Fibroblast of lung (primary cell): ENCODE measurements at regions not wholly inside any gene's neighbourhood (a gene's known extent, or its start where the extent isn't known, plus 50 kb on each side); places are given as distances from the start of the nearest gene placed in this dataset.

Source experiments
- EZH2 ChIP-seq: IDR thresholded peaks from 2 replicates; pipeline ENCODE4 v1.5.1; 2012; ENCODE audit warnings: low read length, control low read depth, mild to moderate bottlenecking; ENCODE audit errors: missing control alignments
- TF ChIP-seq, protein P1 (sequence below), 2 donors: IDR thresholded peaks in 1 of 2; conservative IDR thresholded peaks in 1 of 2; 1 replicate in 1 of 2; 2 replicates in 1 of 2; pipeline ENCODE4 v1.5.1; 2011 to 2012; ENCODE audit warnings: low read length in 2 of 2, control low read depth in 1 of 2, inconsistent platforms in 1 of 2, low read depth in 1 of 2, mild to moderate bottlenecking in 1 of 2

DNA sequence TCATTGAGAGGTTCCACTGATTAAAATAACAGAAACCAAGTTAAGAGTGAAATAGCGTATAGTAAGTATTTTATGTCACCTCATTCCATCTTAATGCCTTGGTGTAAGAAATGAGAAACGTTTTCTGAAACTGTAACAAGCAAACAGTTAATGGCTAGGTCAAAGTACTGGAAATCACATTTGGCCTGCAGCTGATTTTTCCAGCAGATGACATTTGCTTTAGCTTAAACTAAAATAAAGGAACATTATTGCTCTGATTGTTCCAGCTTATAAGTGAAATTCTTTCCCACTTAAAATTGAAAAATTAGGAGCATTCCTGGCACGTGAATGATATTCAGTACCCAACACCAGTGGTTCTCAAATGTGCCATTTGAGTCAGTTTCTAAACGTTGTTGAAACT lies 213.6 kb upstream of the DPP6 start:
- TF ChIP-seq, protein P1, sequence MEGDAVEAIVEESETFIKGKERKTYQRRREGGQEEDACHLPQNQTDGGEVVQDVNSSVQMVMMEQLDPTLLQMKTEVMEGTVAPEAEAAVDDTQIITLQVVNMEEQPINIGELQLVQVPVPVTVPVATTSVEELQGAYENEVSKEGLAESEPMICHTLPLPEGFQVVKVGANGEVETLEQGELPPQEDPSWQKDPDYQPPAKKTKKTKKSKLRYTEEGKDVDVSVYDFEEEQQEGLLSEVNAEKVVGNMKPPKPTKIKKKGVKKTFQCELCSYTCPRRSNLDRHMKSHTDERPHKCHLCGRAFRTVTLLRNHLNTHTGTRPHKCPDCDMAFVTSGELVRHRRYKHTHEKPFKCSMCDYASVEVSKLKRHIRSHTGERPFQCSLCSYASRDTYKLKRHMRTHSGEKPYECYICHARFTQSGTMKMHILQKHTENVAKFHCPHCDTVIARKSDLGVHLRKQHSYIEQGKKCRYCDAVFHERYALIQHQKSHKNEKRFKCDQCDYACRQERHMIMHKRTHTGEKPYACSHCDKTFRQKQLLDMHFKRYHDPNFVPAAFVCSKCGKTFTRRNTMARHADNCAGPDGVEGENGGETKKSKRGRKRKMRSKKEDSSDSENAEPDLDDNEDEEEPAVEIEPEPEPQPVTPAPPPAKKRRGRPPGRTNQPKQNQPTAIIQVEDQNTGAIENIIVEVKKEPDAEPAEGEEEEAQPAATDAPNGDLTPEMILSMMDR (conservative IDR thresholded peaks at IDR 0.05 in 1 of 2, IDR thresholded peaks at IDR 0.05 in 1 of 2; ENCODE audit: low read depth in 1 of 2, low read length in 2 of 2), result no peak
- TF ChIP-seq EZH2, result no peak
